Smooth muscle cell (in vitro differentiated cells): ENCODE measurements at regions not wholly inside any gene's neighbourhood (a gene's known extent, or its start where the extent isn't known, plus 50 kb on each side); places are given as distances from the start of the nearest gene placed in this dataset.
"Not testable (repeated sequence)": the region's sequence is repeated elsewhere in the genome, so short reads cannot be mapped to it uniquely, and the experiment has no call there.

Experiments
- DNase-seq: peaks from one replicate; lab custom pipeline; 2025; ENCODE audit not compliant: unreplicated experiment; lab: John Stamatoyannopoulos, UW
- H2AFZ ChIP-seq: fragments of 200-600 bp; sonication (generic); 2 replicates; pipeline ENCODE4 v1.6.0; 2016; ENCODE audit warnings: antibody characterized with exemption, low read depth, mild to moderate bottlenecking
- H3F3A ChIP-seq: fragments of 200-600 bp; sonication (generic); 2 replicates; pipeline ENCODE4 v1.6.0; 2017; ENCODE audit warnings: antibody characterized with exemption, low read depth
- H3K27ac ChIP-seq: fragments of 200-600 bp; sonication (generic); 2 replicates; pipeline ENCODE4 v1.5.1; 2016; ENCODE audit warnings: low read depth, mild to moderate bottlenecking
- H3K27me3 ChIP-seq: fragments of 200-600 bp; sonication (generic); 2 replicates; pipeline ENCODE4 v1.6.1; 2016; ENCODE audit warnings: low read depth, mild to moderate bottlenecking
- H3K36me3 ChIP-seq: fragments of 200-600 bp; sonication (generic); 2 replicates; pipeline ENCODE4 v1.5.1; 2016; ENCODE audit warnings: low read depth
- H3K4me1 ChIP-seq: fragments of 200-600 bp; sonication (generic); 2 replicates; pipeline ENCODE4 v1.5.1; 2016; ENCODE audit warnings: low read depth
- H3K4me2 ChIP-seq: fragments of 200-600 bp; sonication (generic); 2 replicates; pipeline ENCODE4 v1.6.0; 2016; ENCODE audit warnings: mild to moderate bottlenecking
- H3K4me3 ChIP-seq: fragments of 200-600 bp; sonication (generic); 2 replicates; pipeline ENCODE4 v1.5.1; 2016; ENCODE audit warnings: mild to moderate bottlenecking
- H3K79me2 ChIP-seq: fragments of 200-600 bp; sonication (generic); 2 replicates; pipeline ENCODE4 v1.6.0; 2016; ENCODE audit warnings: low read depth, mild to moderate bottlenecking
- H3K9ac ChIP-seq: fragments of 200-600 bp; sonication (generic); 2 replicates; pipeline ENCODE4 v1.6.0; 2016; ENCODE audit warnings: low read depth
- H3K9me3 ChIP-seq: fragments of 200-600 bp; sonication (generic); replicated peaks from 2 replicates; pipeline ENCODE4 v1.5.1; 2016; ENCODE audit warnings: low read depth
- H4K20me1 ChIP-seq: fragments of 200-600 bp; sonication (generic); 2 replicates; pipeline ENCODE4 v1.6.0; 2016; ENCODE audit warnings: low read depth
- WGBS: methylation state at CpG from one replicate; pipeline ENCODE4 v1.1.7; 2016; ENCODE audit warnings: low lambda C conversion rate; 5-methylcytosine and 5-hydroxymethylcytosine counted together

- not testable (repeated sequence) for H3K36me3 ChIP-seq
- WGBS = 16% methylated on average over 6 of the region's 6 CpGs
- peak overlapping the region; percentile 81 for H3K4me2 ChIP-seq
Observed at GRCh38 chr11:71709541-71709940, 123.5 kb upstream of the DEFB108B start.

GRCh38 chr11:71710171-71710671 lies 122.8 kb upstream of the DEFB108B start:
- not testable (repeated sequence) for H2AFZ ChIP-seq, H3F3A ChIP-seq, H3K27me3 ChIP-seq, H4K20me1 ChIP-seq, H3K9me3 ChIP-seq, DNase-seq, H3K36me3 ChIP-seq, H3K79me2 ChIP-seq
- Histone ChIP-seq H3K9ac (peak overlapping the region; percentile 90), H3K4me1 (peaks cover 17% of the 10 kb centered on the region), H3K4me2 (peak overlapping the region; percentile 81), H3K4me3 (peak overlapping the region; percentile 35), H3K27ac (peak overlapping the region; percentile 98)
- WGBS = 31% methylated on average over 16 of the region's 16 CpGs

More at GRCh38 chr11:71709541-71709940, 123.5 kb upstream of the DEFB108B start:
- not testable (repeated sequence) for H3K9me3 ChIP-seq, H4K20me1 ChIP-seq, DNase-seq, H2AFZ ChIP-seq, H3K79me2 ChIP-seq, H3F3A ChIP-seq, H3K27me3 ChIP-seq, H3K4me3 ChIP-seq
- Histone ChIP-seq H3K9ac (peak overlapping the region; percentile 90), H3K4me1 (peaks cover 17% of the 10 kb centered on the region), H3K27ac (peak overlapping the region; percentile 98)

- not testable (repeated sequence) for H3K27me3 ChIP-seq, H4K20me1 ChIP-seq, DNase-seq, H2AFZ ChIP-seq, H3K79me2 ChIP-seq, H3K36me3 ChIP-seq, H3F3A ChIP-seq, H3K9me3 ChIP-seq
- Histone ChIP-seq H3K4me1 (peaks cover 17% of the 10 kb centered on the region), H3K27ac (peak overlapping the region; percentile 98), H3K4me2 (peak overlapping the region; percentile 81), H3K4me3 (peak overlapping the region; percentile 35), H3K9ac (peak overlapping the region; percentile 90)
- WGBS = 43% methylated on average over 10 of the region's 10 CpGs
Observed at GRCh38 chr11:71710701-71711385, 122.2 kb upstream of the DEFB108B start.

- not testable (repeated sequence) for H3K4me2 ChIP-seq, H3K27ac ChIP-seq, H3F3A ChIP-seq, H3K27me3 ChIP-seq, H4K20me1 ChIP-seq, H2AFZ ChIP-seq, DNase-seq, H3K79me2 ChIP-seq, H3K36me3 ChIP-seq, H3K4me3 ChIP-seq, H3K9ac ChIP-seq, H3K9me3 ChIP-seq
- H3K4me1 ChIP-seq = peaks cover 17% of the 10 kb centered on the region
- 76% methylated on average over 2 of the region's 2 CpGs for WGBS
Observed at GRCh38 chr11:71712350-71712749, 120.7 kb upstream of the DEFB108B start.

- H3K9ac ChIP-seq, H2AFZ ChIP-seq, DNase-seq, H4K20me1 ChIP-seq, H3K79me2 ChIP-seq, H3K9me3 ChIP-seq, H3F3A ChIP-seq, H3K4me2 ChIP-seq, H3K27me3 ChIP-seq, H3K4me3 ChIP-seq, H3K27ac ChIP-seq, H3K36me3 ChIP-seq: not testable (repeated sequence)
- WGBS = 19% methylated on average over 5 of the region's 5 CpGs
- peaks cover 17% of the 10 kb centered on the region for H3K4me1 ChIP-seq
Observed at GRCh38 chr11:71712846-71713245, 120.2 kb upstream of the DEFB108B start.

- WGBS = 93% methylated on average over 5 of the region's 6 CpGs
- H3K9me3 ChIP-seq, H3K4me3 ChIP-seq, H3K27me3 ChIP-seq, H4K20me1 ChIP-seq, H2AFZ ChIP-seq, H3K27ac ChIP-seq, H3K4me2 ChIP-seq, H3F3A ChIP-seq, H3K36me3 ChIP-seq, H3K79me2 ChIP-seq, DNase-seq, H3K9ac ChIP-seq: not testable (repeated sequence)
- peaks cover 17% of the 10 kb centered on the region for H3K4me1 ChIP-seq
Observed at GRCh38 chr11:71714510-71714909, 118.5 kb upstream of the DEFB108B start.

- H3K27me3 ChIP-seq, H4K20me1 ChIP-seq, H3K9me3 ChIP-seq, H3K36me3 ChIP-seq, H3F3A ChIP-seq, H3K4me3 ChIP-seq, H3K27ac ChIP-seq, H3K9ac ChIP-seq, H3K4me2 ChIP-seq, H2AFZ ChIP-seq, DNase-seq, H3K79me2 ChIP-seq, H3K4me1 ChIP-seq: not testable (repeated sequence)
- WGBS = 94% methylated on average over 3 of the region's 11 CpGs
Observed at GRCh38 chr11:71721840-71722239, 111.2 kb upstream of the DEFB108B start.

DNA sequence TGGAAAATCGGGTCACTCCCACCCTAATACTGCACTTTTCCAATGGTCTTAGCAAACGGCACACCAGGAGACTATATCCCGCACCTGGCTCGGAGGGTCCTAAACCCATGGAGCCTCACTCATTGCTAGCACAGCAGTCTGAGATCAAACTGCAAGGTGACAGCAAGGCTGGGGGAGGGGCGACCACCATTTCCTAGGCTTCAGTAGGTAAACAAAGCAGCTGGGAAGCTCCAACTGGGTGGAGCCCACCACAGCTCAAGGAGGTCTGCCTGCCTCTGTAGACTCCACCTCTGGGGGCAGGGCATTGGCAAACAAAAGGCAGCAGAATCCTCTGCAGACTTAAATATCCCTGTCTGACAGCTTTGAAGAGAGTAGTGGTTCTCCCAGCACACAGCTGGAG lies 109.0 kb upstream of the DEFB108B start:
- not testable (repeated sequence) for H3K27ac ChIP-seq, DNase-seq, H4K20me1 ChIP-seq, H3K36me3 ChIP-seq, H3K4me2 ChIP-seq, H3F3A ChIP-seq, H2AFZ ChIP-seq, H3K4me1 ChIP-seq, H3K9ac ChIP-seq, H3K9me3 ChIP-seq, H3K4me3 ChIP-seq, H3K79me2 ChIP-seq, H3K27me3 ChIP-seq
- WGBS = 91% methylated on average over 5 of the region's 5 CpGs
